ENCODE measurements at regions not wholly inside any gene's neighbourhood (a gene's known extent, or its start where the extent isn't known, plus 50 kb on each side); places are given as distances from the start of the nearest gene placed in this dataset.

DNA sequence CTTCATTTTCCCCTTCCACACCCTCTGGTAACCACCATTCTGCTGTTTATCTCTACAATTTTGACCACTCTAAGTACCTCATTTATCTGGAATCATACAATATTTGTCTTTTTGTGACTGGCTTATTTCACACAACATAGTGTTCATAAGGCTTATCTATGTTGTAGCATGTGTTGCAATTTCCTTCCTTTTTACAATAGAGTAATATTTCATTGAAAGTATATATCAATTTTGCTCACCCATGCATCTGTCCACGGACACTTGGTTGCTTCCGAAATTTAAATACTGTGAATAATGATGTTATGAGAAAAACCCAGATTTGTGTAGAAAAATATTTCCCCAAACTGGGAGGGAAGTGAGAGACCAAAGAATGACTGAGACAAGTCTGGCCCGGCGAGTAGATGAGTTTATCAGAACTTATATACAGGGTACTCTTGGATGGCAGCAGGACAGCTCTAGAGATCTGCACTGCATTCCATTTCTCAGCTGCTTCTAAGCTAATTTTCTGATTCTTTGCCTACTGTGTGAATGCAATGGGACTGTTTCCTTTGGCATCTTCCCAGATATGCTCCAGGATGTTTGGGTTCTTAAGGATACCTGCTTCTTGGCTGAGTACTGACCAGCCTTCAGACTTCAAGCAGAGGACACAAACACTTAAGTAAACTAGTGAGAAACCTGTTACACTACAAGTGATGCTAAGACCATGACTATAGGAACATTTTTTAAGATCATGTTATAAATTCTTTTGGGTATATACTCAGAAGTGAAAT, 834.0 kb upstream of the PCDH9 start:
- no peak overlapping the region for H3K4me3 Mint-ChIP-seq (ENCODE audit: low read depth)
- H3K4me1 Mint-ChIP-seq (ENCODE audit: low read depth): peaks cover 8% of the 10 kb centered on the region
- no peaks in the 10 kb centered on the region for H3K36me3 Mint-ChIP-seq (ENCODE audit: insufficient read depth)
- H3K9me3 Mint-ChIP-seq (ENCODE audit: low read depth): no peaks in the 10 kb centered on the region
- TF ChIP-seq CTCF (IDR thresholded peaks at IDR 0.05; ENCODE audit: unreplicated experiment): no peak
- H3K27me3 Mint-ChIP-seq: no peaks in the 10 kb centered on the region
- no peak overlapping the region for H3K27ac Mint-ChIP-seq
- no peak for DNase-seq (ENCODE audit: low spot score, unreplicated experiment)

DNA sequence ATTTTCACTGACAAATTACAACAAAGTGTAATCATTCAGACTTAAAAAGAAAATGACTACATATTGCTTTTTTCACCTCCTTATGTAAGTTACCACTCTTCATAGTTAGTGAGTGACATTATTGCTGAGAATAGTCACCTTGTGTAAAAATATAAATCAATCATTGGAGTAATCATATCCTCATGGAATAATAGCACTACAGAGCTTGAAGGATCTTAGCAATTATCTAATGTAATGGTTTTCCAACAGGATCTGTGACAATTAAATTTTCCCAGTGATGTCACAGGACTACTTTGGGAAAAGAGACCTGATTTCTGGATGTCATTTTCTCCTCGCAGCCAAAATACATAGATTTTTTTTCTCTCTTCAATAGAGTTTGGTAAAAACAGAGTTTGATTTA, 833.0 kb upstream of the PCDH9 start:
- Mint-ChIP-seq H3K36me3 (ENCODE audit: insufficient read depth) (no peaks in the 10 kb centered on the region), H3K27ac (no peak overlapping the region), H3K4me3 (ENCODE audit: low read depth) (no peak overlapping the region), H3K9me3 (ENCODE audit: low read depth) (no peaks in the 10 kb centered on the region), H3K27me3 (no peaks in the 10 kb centered on the region), H3K4me1 (ENCODE audit: low read depth) (peaks cover 8% of the 10 kb centered on the region)
- no peak for DNase-seq (ENCODE audit: low spot score, unreplicated experiment)
- no peak for TF ChIP-seq CTCF (IDR thresholded peaks at IDR 0.05; ENCODE audit: unreplicated experiment)

DNA sequence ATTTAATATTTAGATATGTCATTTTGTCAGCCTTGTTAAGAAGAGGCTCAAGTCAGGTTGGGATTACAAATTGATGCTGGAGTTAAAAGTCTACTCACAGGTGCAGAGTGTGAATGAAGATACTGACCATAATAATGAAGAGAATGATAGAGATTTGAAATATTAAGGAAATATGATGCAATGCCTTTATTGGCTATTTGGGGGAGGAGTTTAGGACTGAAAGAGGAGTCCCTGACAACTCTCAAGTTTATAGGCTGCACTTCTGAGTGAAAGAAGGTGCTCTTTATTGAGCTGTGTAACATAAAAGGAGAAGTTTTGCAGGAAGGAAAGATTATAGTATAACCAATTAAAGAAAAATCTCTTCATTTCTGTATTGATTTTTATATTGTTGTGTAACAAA, 827.7 kb upstream of the PCDH9 start:
- Mint-ChIP-seq H3K36me3 (ENCODE audit: insufficient read depth) (no peaks in the 10 kb centered on the region), H3K27ac (no peak overlapping the region), H3K27me3 (no peaks in the 10 kb centered on the region), H3K4me1 (ENCODE audit: low read depth) (no peaks in the 10 kb centered on the region), H3K9me3 (ENCODE audit: low read depth) (peaks cover 13% of the 10 kb centered on the region), H3K4me3 (ENCODE audit: low read depth) (no peak overlapping the region)
- no peak for TF ChIP-seq CTCF (IDR thresholded peaks at IDR 0.05; ENCODE audit: unreplicated experiment)
- no peak for DNase-seq (ENCODE audit: low spot score, unreplicated experiment)

DNA sequence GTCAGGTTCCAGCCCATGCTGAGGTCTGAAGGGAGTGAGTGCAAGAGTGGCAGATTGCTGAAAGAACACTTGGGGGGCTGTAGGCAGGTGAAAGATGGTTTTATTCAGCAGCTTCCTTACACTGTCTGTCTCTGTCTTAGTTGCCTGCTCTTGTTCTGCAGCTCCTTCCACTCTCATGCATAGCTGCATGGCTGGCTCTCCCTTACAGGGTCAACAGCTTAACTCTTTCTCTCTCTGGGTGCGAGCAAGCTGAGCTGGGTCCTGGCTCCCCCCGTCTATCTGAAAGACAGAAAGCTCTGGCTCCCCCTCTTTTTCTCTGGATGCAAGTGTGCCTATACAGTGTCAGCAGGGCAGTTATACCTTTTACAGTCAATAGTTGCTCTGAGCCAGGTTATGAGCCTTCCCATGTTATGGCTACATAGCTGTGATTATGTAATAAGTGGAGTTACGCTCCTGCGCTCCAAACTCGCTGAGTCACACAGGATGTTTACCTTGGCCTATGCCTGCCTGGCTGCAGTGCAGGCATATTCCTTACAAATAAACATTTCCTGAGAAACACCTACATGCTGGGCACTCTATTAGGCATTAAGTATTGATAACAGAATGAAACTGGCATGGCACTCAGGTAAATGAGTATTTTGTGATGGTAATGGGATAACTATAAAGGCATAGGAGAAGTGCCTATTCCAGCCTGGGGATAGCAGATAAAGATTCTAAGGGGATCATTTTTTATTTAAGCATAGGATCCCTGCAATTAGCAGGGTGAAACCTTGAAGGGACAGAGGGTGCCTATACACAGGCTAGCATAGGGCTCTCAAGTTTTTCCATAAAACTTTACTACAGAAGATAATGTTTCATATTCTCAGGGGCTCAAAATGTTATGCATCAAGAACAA, 826.9 kb upstream of the PCDH9 start:
- H3K27me3 Mint-ChIP-seq: no peaks in the 10 kb centered on the region
- H3K9me3 Mint-ChIP-seq (ENCODE audit: low read depth): peaks cover 13% of the 10 kb centered on the region
- H3K4me1 Mint-ChIP-seq (ENCODE audit: low read depth): no peaks in the 10 kb centered on the region
- no peak overlapping the region for H3K27ac Mint-ChIP-seq
- no peak overlapping the region for H3K4me3 Mint-ChIP-seq (ENCODE audit: low read depth)
- no peaks in the 10 kb centered on the region for H3K36me3 Mint-ChIP-seq (ENCODE audit: insufficient read depth)
- no peak for TF ChIP-seq CTCF (IDR thresholded peaks at IDR 0.05; ENCODE audit: unreplicated experiment)
- no peak for DNase-seq (ENCODE audit: low spot score, unreplicated experiment)

DNA sequence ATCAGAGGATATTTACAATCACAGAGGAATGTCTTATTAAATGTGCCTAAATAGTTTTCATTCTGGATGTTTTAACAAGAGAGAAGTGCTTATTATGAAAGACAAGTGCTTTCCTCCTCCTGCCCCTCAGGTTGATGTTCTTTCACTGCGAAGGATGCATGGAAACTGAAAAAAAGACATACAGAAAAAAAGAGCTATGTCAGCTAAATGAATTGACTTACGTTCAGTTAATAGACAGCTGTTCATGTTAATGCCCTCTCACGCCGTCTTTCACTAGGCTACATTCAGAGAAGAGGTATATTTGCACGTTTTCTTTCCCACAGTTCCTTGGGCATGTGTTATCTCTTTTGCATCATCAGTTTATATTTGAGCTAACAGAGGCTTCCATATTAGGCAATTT, 821.8 kb upstream of the PCDH9 start:
- no peak for DNase-seq (ENCODE audit: low spot score, unreplicated experiment)
- Mint-ChIP-seq H3K4me3 (ENCODE audit: low read depth) (no peak overlapping the region), H3K4me1 (ENCODE audit: low read depth) (peaks cover 2% of the 10 kb centered on the region), H3K27me3 (no peaks in the 10 kb centered on the region), H3K36me3 (ENCODE audit: insufficient read depth) (no peaks in the 10 kb centered on the region), H3K27ac (no peak overlapping the region), H3K9me3 (ENCODE audit: low read depth) (peaks cover 5% of the 10 kb centered on the region)
- TF ChIP-seq CTCF (IDR thresholded peaks at IDR 0.05; ENCODE audit: unreplicated experiment): no peak

Data from progenitor cell of endocrine pancreas (in vitro differentiated cells).